ENCODE measurements at regions not wholly inside any gene's neighbourhood (a gene's known extent, or its start where the extent isn't known, plus 50 kb on each side); places are given as distances from the start of the nearest gene placed in this dataset.
"Not testable (repeated sequence)": the region's sequence is repeated elsewhere in the genome, so short reads cannot be mapped to it uniquely, and the experiment has no call there.

GRCh38 chr21:6428498-6429092, 4092.8 kb upstream of the TPTE start:
- TF ChIP-seq POLR2A, CTCF (IDR thresholded peaks at IDR 0.05): not testable (repeated sequence)
